SH-SY5Y (cell line): ENCODE measurements at regions not wholly inside any gene's neighbourhood (a gene's known extent, or its start where the extent isn't known, plus 50 kb on each side); places are given as distances from the start of the nearest gene placed in this dataset.

Experiments used
- GATA2 ChIP-seq: IDR thresholded peaks from 2 replicates; pipeline ENCODE4 v1.6.1; 2011; ENCODE audit warnings: mild to moderate bottlenecking, low read depth, low read length
- GATA3 ChIP-seq: IDR thresholded peaks from 2 replicates; pipeline ENCODE4 v1.6.1; 2011; ENCODE audit warnings: low read depth, mild to moderate bottlenecking, low read length, moderate library complexity

GRCh38 chr4:114383067-114383466 lies 215.5 kb upstream of the UGT8 start:
- TF ChIP-seq GATA2: no peak
- no peak for TF ChIP-seq GATA3
